DOHH2 (cell line): ENCODE measurements at regions not wholly inside any gene's neighbourhood (a gene's known extent, or its start where the extent isn't known, plus 50 kb on each side); places are given as distances from the start of the nearest gene placed in this dataset.

Experiments used
- H3F3A ChIP-seq: fragments of 200-600 bp; sonication (generic), shearing (Covaris generic); 2 replicates; pipeline ENCODE4 v1.6.0; 2016; ENCODE audit warnings: antibody characterized with exemption, mild to moderate bottlenecking; ENCODE audit not compliant: control insufficient read depth, insufficient read depth
- H3K27ac ChIP-seq: fragments of 200-600 bp; sonication (generic); 2 replicates; pipeline ENCODE4 v1.5.1; 2014; ENCODE audit warnings: low read depth, mild to moderate bottlenecking, low read length, moderate library complexity
- H3K27me3 ChIP-seq: fragments of 200-600 bp; sonication (generic); 2 replicates; pipeline ENCODE4 v1.6.1; 2014; ENCODE audit warnings: mild to moderate bottlenecking, low read length, mixed read lengths; ENCODE audit not compliant: control insufficient read depth
- H3K36me3 ChIP-seq: fragments of 200-600 bp; sonication (generic); 2 replicates; pipeline ENCODE4 v1.6.1; 2014; ENCODE audit warnings: mild to moderate bottlenecking, low read length, moderate library complexity, mixed read lengths; ENCODE audit not compliant: control insufficient read depth
- H3K4me1 ChIP-seq: fragments of 200-600 bp; sonication (generic); 2 replicates; pipeline ENCODE4 v1.6.1; 2014; ENCODE audit warnings: mild to moderate bottlenecking, low read length, mixed read lengths; ENCODE audit not compliant: control insufficient read depth
- H3K4me2 ChIP-seq: fragments of 200-600 bp; sonication (generic); 2 replicates; pipeline ENCODE4 v1.6.0; 2014; ENCODE audit warnings: mild to moderate bottlenecking, low read length, moderate library complexity
- H3K4me3 ChIP-seq: fragments of 200-600 bp; sonication (generic); 2 replicates; pipeline ENCODE4 v1.5.1; 2014; ENCODE audit warnings: mild to moderate bottlenecking, low read length, mixed read lengths
- H3K79me2 ChIP-seq: fragments of 200-600 bp; sonication (generic); 2 replicates; pipeline ENCODE4 v1.6.1; 2014; ENCODE audit warnings: mild to moderate bottlenecking, low read length, mixed read lengths; ENCODE audit not compliant: control insufficient read depth
- H3K9me2 ChIP-seq: fragments of 200-600 bp; sonication (generic); replicated peaks from 2 replicates; pipeline ENCODE4 v1.6.1; 2014; ENCODE audit warnings: mild to moderate bottlenecking, low read length, mixed read lengths; ENCODE audit not compliant: control insufficient read depth
- H3K9me3 ChIP-seq: fragments of 200-600 bp; sonication (generic); 2 replicates; pipeline ENCODE4 v1.6.1; 2014; ENCODE audit warnings: antibody characterized with exemption, low read length, mixed read lengths; ENCODE audit not compliant: control insufficient read depth, insufficient read depth
- H4K20me1 ChIP-seq: fragments of 200-600 bp; sonication (generic); 2 replicates; pipeline ENCODE4 v1.6.0; 2014; ENCODE audit warnings: low read depth, mild to moderate bottlenecking, antibody characterized with exemption, low read length, moderate library complexity; ENCODE audit not compliant: control insufficient read depth, insufficient read depth
- CTCF ChIP-seq: fragments of 200-600 bp; sonication (generic); IDR thresholded peaks from one replicate; pipeline ENCODE4 v1.5.1; 2014; ENCODE audit warnings: antibody characterized with exemption, mild to moderate bottlenecking, low read depth, low read length; ENCODE audit not compliant: poor library complexity, severe bottlenecking
- EZH2phosphoT487 ChIP-seq: fragments of 200-600 bp; sonication (generic); IDR thresholded peaks from 2 replicates; pipeline ENCODE4 v1.6.1; 2017; ENCODE audit warnings: borderline replicate concordance, mild to moderate bottlenecking, antibody characterized with exemption, low read length, moderate library complexity, mixed read lengths

GRCh38 chr6:28802417-28803336, 121.1 kb downstream of the TRIM27 start:
- Histone ChIP-seq H3K4me1 (peaks cover under 1% of the 10 kb centered on the region; the same call in 1 of the 2 replicates), H3K4me3 (no peak overlapping the region), H3K27me3 (0 out of 2 replicates have a peak, but pooled peaks cover 4% of the 10 kb centered on the region), H3K79me2 (no peaks in the 10 kb centered on the region), H4K20me1 (no peaks in the 10 kb centered on the region), H3K9me3 (no peaks in the 10 kb centered on the region), H3F3A (no peaks in the 10 kb centered on the region), H3K27ac (no peak overlapping the region), H3K36me3 (no peaks in the 10 kb centered on the region), H3K4me2 (peak overlapping the region; percentile 14; the same call in 1 of the 2 replicates), H3K9me2 (no peaks in the 10 kb centered on the region)
- no peak for TF ChIP-seq CTCF
- TF ChIP-seq EZH2phosphoT487 = no peak

DNA sequence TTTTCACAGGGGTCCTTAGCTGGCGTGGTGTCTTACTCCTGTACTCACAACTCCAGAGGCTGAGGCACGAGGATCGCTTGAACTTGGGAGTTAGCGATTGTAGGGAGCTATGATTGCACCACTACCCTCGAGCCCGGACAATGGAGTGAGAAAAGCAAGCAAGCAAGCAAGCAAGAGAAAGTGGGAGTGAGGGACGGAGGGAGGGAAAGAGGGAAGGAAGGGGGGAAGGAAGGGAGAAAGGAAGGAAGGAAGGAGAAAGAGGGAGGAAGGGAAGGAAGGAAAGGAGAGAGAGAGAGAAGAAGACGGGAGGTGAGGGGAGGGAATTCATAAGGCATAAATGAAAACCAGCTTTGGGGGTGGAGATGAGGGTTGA, 120.5 kb downstream of the TRIM27 start:
- no peaks in the 10 kb centered on the region for H4K20me1 ChIP-seq
- peaks cover 4% of the 10 kb centered on the region; the same call in 1 of the 2 replicates for H3K4me1 ChIP-seq
- TF ChIP-seq CTCF (no peak), EZH2phosphoT487 (no peak)
- H3K4me3 ChIP-seq = no peak overlapping the region
- H3F3A ChIP-seq = no peaks in the 10 kb centered on the region
- no peak overlapping the region for H3K27ac ChIP-seq
- no peaks in the 10 kb centered on the region for H3K9me2 ChIP-seq
- peak overlapping the region; percentile 14; the same call in 1 of the 2 replicates for H3K4me2 ChIP-seq
- no peaks in the 10 kb centered on the region for H3K79me2 ChIP-seq
- no peaks in the 10 kb centered on the region for H3K9me3 ChIP-seq
- no peaks in the 10 kb centered on the region for H3K36me3 ChIP-seq
- 0 out of 2 replicates have a peak, but pooled peaks cover 4% of the 10 kb centered on the region for H3K27me3 ChIP-seq

DNA sequence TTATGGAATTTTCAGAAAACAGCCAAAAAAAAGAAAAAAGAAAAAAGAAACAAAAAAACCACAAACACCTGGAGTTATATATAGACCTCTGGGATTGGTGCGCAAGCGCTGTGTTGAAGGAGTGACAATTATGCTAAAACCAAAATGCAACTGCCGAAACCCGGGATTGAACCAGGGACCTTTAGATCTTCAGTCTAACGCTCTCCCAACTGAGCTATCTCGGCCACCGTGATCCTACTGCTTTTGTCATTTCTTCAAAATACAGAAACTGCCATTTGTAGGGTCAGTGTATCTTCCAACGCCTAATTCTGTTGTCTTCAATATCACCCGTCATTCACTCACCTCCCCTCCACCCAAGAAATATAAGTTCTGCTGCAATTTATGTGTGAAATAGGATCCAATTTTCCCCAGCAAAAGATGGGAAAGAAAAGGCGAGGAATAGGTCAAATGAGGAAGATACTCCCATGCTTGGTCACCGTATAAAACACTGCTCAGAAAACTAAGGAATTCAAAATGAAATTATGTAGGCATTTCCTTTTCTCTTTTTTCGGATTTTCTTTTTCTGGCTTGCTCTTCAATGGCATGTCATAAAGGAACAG, 116.0 kb downstream of the TRIM27 start:
- Histone ChIP-seq H3K4me1 (peaks cover 7% of the 10 kb centered on the region), H4K20me1 (no peaks in the 10 kb centered on the region), H3K9me3 (no peaks in the 10 kb centered on the region), H3K9me2 (no peaks in the 10 kb centered on the region), H3K4me2 (peak overlapping the region; percentile 57), H3K36me3 (no peaks in the 10 kb centered on the region), H3F3A (no peaks in the 10 kb centered on the region), H3K4me3 (peak overlapping the region; percentile 66), H3K79me2 (no peaks in the 10 kb centered on the region), H3K27ac (no peak overlapping the region), H3K27me3 (peaks cover 13% of the 10 kb centered on the region)
- TF ChIP-seq EZH2phosphoT487 (no peak), CTCF (no peak)
